Transverse colon (tissue), 4 donors: ENCODE measurements at regions not wholly inside any gene's neighbourhood (a gene's known extent, or its start where the extent isn't known, plus 50 kb on each side); places are given as distances from the start of the nearest gene placed in this dataset.

Source experiments
- CTCF ChIP-seq, 5 experiments: fragments of 200-600 bp in 3 of 5; fragments of 450-650 bp in 2 of 5; sonication (generic) in 3 of 5; IDR thresholded peaks; 1 replicate in 2 of 5; 2 replicates in 3 of 5; pipeline ENCODE4 v1.5.1; 2016 to 2017; ENCODE audit warnings: antibody characterized with exemption in 5 of 5, inconsistent platforms in 3 of 5, mild to moderate bottlenecking in 2 of 5, moderate library complexity in 1 of 5
- POLR2A ChIP-seq: fragments of 450-650 bp; IDR thresholded peaks from one replicate; pipeline ENCODE4 v1.6.1; 2016; ENCODE audit warnings: antibody characterized with exemption, mild to moderate bottlenecking, moderate library complexity
- POLR2AphosphoS5 ChIP-seq, 3 donors: sonication (generic); formaldehyde crosslinking; IDR thresholded peaks; one replicate each; pipeline ENCODE4 v1.6.1; 2016; ENCODE audit warnings: antibody characterized with exemption in 3 of 3

- TF ChIP-seq CTCF (IDR thresholded peaks at IDR 0.05): no peak
- no peak for TF ChIP-seq POLR2A
- no peak for TF ChIP-seq POLR2AphosphoS5 (IDR thresholded peaks at IDR 0.05)
Measured at GRCh38 chr4:53654300-53654758, 63.0 kb upstream of the LNX1 start.
